ENCODE measurements at regions not wholly inside any gene's neighbourhood (a gene's known extent, or its start where the extent isn't known, plus 50 kb on each side); places are given as distances from the start of the nearest gene placed in this dataset.
"Not testable (repeated sequence)": the region's sequence is repeated elsewhere in the genome, so short reads cannot be mapped to it uniquely, and the experiment has no call there.

- no peak for DNase-seq
Measured at GRCh38 chr13:99792079-99792921, 179.3 kb downstream of the ZIC5 start.

DNA sequence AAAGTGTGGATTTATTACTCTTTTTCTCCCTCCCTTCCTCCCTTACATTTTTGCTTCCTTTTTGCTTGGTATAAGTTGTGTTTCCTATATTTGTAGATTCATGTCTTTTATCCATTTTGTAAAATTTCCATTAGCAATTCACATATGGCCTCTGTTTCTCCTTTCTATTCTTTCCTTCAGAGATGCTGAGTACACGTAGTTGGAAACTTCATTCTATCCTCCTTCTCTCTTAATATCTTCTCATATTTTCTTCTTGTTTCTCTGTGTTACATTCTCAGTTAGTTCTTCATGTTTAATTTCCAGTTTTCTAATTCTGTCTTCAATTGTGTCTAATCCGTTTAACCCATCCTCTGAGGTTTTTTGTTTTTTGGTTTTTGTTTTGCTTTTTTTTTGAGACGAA lies 188.9 kb downstream of the ZIC5 start:
- DNase-seq: no peak

- DNase-seq: no peak
Measured at GRCh38 chr13:99778500-99778899, 193.1 kb downstream of the ZIC5 start.

DNA sequence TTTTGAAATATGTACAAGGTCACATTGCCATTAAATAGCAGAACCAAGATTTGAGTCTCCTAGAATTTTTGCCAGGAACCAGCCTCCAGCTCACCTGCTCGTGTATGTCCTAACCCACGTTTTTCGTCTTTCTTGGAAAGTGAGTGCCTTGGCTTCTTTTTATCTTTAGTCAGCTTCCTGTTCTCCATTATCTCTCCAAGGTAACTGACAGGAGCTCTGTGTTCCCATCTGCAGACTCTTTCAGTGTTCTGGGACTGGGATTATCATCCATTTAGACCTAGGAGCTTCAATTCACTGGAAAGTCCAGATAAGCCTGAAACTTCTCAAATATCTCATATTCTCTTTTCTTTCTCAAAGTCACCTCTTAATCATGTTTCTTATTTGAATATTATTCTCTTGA lies 193.7 kb downstream of the ZIC5 start:
- no peak for DNase-seq

DNA sequence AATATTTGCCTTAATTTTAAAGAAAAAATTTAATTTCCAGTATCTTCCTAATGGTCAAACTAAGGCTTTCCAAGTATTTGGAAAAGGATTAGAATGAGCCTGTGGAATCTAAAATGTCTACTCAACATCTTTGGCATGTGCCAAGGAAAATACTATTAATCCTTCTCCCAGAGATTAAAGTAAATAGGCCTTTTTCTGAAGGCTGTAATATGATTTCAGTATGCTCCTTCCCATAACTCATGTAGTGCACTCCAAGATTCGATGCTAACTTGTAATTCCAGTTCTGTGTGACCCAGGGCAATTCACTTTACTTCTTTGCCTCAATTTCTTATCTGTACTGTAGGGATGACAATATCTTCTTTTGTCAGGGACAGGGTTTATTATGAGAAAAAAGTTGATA lies 196.9 kb downstream of the ZIC5 start:
- DNase-seq: no peak

- DNase-seq: no peak
Measured at GRCh38 chr13:99768986-99769385, 202.6 kb downstream of the ZIC5 start.

GRCh38 chr13:99766641-99767045 lies 204.9 kb downstream of the ZIC5 start:
- no peak for DNase-seq

DNA sequence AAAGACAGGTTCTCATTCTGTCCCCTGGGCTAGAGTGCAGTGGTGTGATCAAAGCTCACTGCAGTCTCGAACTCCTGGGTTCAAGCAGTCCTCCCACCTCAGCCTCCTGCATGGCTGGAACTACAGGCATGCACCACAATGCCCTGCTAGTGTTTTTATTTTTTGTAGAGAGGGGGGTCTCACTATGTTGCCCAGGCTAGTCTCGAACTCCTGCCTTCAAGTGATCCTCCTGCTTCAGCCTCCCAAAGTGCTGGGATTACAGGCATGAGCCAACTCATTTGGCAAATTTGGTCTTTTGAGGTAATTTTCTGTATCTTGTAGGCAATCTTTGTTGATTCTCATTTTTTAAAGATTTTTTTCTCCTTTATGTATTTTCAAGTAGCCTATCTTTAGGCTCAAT lies 205.7 kb downstream of the ZIC5 start:
- DNase-seq: no peak

- no peak for DNase-seq
Measured at GRCh38 chr13:99760456-99760855, 211.1 kb downstream of the ZIC5 start.

DNA sequence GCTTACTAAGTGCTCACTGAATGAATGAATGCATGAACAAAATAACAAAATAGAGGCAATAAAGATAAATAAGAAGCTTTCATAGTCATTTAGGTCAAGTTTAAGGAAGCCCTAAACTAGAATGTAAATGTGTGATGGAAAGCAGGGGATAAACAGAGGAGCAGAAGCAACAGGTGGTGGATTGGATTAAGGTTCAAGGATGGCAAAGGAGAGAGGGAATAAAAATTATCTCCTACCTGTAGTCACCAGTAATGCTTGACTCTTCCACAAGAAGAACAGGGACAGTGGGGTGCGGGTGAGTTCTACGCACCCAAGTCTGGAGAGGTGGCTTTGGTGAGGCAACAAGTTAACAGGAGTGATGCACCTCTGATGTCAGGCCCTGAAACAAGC lies 212.4 kb downstream of the ZIC5 start:
- no peak for DNase-seq

GRCh38 chr13:99758460-99759162 lies 213.0 kb downstream of the ZIC5 start:
- DNase-seq: no peak

- no peak for DNase-seq
Measured at GRCh38 chr13:99757756-99758459, 213.7 kb downstream of the ZIC5 start.

GRCh38 chr13:99756281-99756680 lies 215.3 kb downstream of the ZIC5 start:
- no peak for DNase-seq

- DNase-seq: not testable (repeated sequence)
Measured at GRCh38 chr13:99754750-99755149, 216.8 kb downstream of the ZIC5 start.

DNA sequence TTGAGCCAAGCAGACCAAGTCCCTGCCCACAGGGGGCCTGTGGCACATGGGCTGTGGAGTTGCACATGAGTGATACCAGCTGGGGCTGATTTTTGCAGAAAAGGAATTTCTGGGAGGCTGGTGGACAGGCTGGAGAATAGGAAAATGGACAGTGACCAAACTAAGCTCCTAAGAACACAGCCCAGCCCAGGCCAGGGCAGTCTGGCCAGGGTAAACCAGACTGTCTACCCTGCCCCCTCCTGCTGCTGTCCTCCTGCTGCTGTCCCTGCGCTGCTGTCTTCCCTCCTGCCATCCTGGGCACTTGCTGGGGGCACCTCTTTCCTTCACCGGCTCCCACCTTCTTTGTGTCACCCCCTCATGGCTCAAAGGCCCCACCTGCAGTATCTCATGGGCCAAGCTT lies 219.2 kb downstream of the ZIC5 start:
- DNase-seq: no peak

- DNase-seq: no peak
Measured at GRCh38 chr13:99751517-99752199, 219.9 kb downstream of the ZIC5 start.

GRCh38 chr13:99750951-99751350 lies 220.6 kb downstream of the ZIC5 start:
- DNase-seq: no peak

DNA sequence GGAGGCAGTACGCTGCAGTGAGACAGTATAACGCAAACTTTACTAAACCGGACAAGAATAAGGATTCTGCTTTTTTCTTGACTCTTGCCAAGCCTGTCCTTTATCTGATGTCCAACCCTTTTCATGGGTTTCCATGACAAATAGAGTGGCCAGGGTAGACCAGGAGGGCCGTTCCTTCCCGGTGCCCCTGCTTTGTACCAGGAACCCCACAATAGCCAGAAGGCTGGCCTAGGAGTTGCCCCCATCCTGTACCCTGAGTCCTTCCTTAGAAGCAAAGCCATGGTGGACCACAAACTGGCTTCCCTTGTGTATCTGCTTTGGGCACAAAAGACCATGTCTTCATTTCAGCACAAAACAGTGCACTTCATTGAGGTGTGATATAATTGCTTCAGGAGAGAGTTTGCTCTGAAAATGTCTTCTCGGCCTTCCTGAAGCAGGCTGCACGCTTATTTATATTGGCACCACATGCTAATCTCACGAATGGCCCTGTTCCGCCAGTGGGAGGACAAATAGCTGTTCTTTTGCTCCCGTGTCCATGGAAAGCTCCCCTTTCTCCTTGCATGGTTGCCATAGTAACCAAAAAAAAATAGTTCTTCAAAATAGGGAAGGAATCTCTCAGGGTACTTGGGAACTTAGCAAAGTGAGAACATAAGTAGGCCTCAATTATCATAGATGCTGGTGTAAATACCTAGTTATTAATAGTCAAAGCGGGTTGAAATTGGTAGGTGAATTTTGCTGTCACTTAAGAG lies 222.1 kb downstream of the ZIC5 start:
- peak in 9 of 56 donors; percentile 1 to 17 (median 4) for DNase-seq

GRCh38 chr13:99747403-99747710 lies 224.2 kb downstream of the ZIC5 start:
- no peak for DNase-seq

GRCh38 chr13:99746637-99747402 lies 224.7 kb downstream of the ZIC5 start:
- no peak for DNase-seq

Data from nucleus accumbens (tissue), 56 donors.